ENCODE measurements at regions not wholly inside any gene's neighbourhood (a gene's known extent, or its start where the extent isn't known, plus 50 kb on each side); places are given as distances from the start of the nearest gene placed in this dataset.

DNA sequence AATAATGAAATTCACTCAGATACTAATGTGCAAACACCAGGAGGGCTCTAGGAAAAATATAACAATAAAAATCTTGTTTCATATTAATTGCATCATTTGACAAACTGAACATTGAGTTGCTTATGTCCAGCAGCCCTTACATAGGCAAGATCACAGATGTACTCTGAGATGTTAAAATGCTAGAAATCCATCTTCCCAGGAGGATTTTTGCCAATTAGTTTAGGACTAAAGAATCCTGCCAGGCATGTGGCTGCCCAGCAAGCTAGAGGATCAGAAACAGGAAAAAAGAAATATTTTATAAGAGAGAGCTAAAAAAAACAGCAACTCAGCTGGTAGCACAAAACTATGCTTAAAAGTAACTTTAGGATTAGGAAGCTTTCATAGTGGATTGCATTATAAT is 407.8 kb downstream of the NXPH1 start:
- no peak for DNase-seq
- Histone ChIP-seq H3K4me2 (ENCODE audit: low read depth, low read length) (no peak overlapping the region), H3K9ac (ENCODE audit: low read length) (no peak overlapping the region), H3K9me2 (replicated peaks; ENCODE audit: insufficient read depth, low read length) (no peaks in the 10 kb centered on the region), H3K36me3 (replicated peaks; ENCODE audit: insufficient read depth, low read length) (no peaks in the 10 kb centered on the region), H3K4me1 (ENCODE audit: low read length) (no peaks in the 10 kb centered on the region), H3K79me2 (ENCODE audit: low read length) (no peaks in the 10 kb centered on the region), H3K27ac (ENCODE audit: low read length) (no peak overlapping the region), H3F3A (ENCODE audit: insufficient read depth, low read length) (no peaks in the 10 kb centered on the region), H3K9me3 (replicated peaks; ENCODE audit: insufficient read depth, low read length) (no peaks in the 10 kb centered on the region), H3K27me3 (replicated peaks; ENCODE audit: insufficient read depth, low read length) (no peaks in the 10 kb centered on the region), H4K20me1 (ENCODE audit: insufficient read depth, low read length) (no peaks in the 10 kb centered on the region), H3K4me3 (ENCODE audit: low read length) (no peak overlapping the region), H2AFZ (ENCODE audit: low read length) (no peak overlapping the region)
- TF ChIP-seq EZH2phosphoT487 (IDR thresholded peaks at IDR 0.05; ENCODE audit: low read length) (no peak), EZH2 (optimal IDR thresholded peaks at IDR 0.05; ENCODE audit: low read depth, low read length) (no peak)
- TF ChIP-seq, protein P1, sequence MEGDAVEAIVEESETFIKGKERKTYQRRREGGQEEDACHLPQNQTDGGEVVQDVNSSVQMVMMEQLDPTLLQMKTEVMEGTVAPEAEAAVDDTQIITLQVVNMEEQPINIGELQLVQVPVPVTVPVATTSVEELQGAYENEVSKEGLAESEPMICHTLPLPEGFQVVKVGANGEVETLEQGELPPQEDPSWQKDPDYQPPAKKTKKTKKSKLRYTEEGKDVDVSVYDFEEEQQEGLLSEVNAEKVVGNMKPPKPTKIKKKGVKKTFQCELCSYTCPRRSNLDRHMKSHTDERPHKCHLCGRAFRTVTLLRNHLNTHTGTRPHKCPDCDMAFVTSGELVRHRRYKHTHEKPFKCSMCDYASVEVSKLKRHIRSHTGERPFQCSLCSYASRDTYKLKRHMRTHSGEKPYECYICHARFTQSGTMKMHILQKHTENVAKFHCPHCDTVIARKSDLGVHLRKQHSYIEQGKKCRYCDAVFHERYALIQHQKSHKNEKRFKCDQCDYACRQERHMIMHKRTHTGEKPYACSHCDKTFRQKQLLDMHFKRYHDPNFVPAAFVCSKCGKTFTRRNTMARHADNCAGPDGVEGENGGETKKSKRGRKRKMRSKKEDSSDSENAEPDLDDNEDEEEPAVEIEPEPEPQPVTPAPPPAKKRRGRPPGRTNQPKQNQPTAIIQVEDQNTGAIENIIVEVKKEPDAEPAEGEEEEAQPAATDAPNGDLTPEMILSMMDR (IDR thresholded peaks at IDR 0.05; ENCODE audit: low read length), result no peak

DNA sequence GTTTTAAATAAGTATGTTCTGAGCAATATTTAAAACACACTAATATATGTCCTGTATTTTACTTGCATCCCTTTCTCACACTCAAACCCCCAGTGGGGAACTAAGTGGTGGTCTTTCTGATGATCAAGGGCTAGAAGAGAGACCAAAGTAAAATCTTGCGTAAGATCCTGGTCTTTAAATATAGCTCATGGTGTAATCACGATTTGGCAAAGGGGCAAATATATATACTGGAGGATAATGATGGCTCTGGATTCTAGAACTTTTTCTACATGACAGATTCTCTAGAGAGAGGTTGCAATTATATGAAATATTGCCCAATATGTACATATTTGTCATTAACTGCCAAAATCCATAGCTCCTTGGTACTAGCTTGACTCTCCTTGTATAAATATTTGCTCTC is 438.3 kb downstream of the NXPH1 start:
- no peaks in the 10 kb centered on the region for H3K9me3 ChIP-seq (replicated peaks; ENCODE audit: insufficient read depth, low read length)
- no peak overlapping the region for H3K9ac ChIP-seq (ENCODE audit: low read length)
- H3K4me3 ChIP-seq (ENCODE audit: low read length), result no peak overlapping the region
- no peak overlapping the region for H2AFZ ChIP-seq (ENCODE audit: low read length)
- no peaks in the 10 kb centered on the region for H3F3A ChIP-seq (ENCODE audit: insufficient read depth, low read length)
- H4K20me1 ChIP-seq (ENCODE audit: insufficient read depth, low read length), result no peaks in the 10 kb centered on the region
- no peaks in the 10 kb centered on the region for H3K9me2 ChIP-seq (replicated peaks; ENCODE audit: insufficient read depth, low read length)
- H3K4me1 ChIP-seq (ENCODE audit: low read length), result no peaks in the 10 kb centered on the region
- no peaks in the 10 kb centered on the region for H3K27me3 ChIP-seq (replicated peaks; ENCODE audit: insufficient read depth, low read length)
- no peak overlapping the region for H3K4me2 ChIP-seq (ENCODE audit: low read depth, low read length)
- no peak for TF ChIP-seq EZH2 (optimal IDR thresholded peaks at IDR 0.05; ENCODE audit: low read depth, low read length)
- no peak for TF ChIP-seq EZH2phosphoT487 (IDR thresholded peaks at IDR 0.05; ENCODE audit: low read length)
- TF ChIP-seq, protein P1 (IDR thresholded peaks at IDR 0.05; ENCODE audit: low read length), result no peak
- no peaks in the 10 kb centered on the region for H3K36me3 ChIP-seq (replicated peaks; ENCODE audit: insufficient read depth, low read length)
- no peak overlapping the region for H3K27ac ChIP-seq (ENCODE audit: low read length)
- no peak for DNase-seq
- no peaks in the 10 kb centered on the region for H3K79me2 ChIP-seq (ENCODE audit: low read length)

DNA sequence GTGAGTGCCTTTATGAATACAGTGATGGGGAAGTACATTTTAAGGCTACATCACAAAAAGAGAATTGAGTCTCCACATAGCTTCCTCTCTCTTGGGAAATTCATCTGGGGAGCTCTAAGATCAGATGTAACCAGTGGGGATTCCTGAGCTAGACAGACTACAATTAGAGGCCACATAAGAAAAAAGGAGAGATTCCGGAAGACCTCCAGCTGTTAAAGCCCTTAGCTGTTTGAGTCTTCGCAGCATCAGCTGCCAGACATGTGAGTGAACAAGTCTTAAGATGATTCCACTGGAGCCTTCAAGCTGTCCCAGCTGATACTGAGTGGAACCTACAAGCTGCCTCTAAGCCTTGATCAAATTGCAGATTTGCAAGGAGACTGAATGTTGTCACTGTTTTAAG is 448.5 kb downstream of the NXPH1 start:
- Histone ChIP-seq H3K36me3 (replicated peaks; ENCODE audit: insufficient read depth, low read length) (no peaks in the 10 kb centered on the region), H3K4me3 (ENCODE audit: low read length) (no peak overlapping the region), H3K27ac (ENCODE audit: low read length) (no peak overlapping the region), H3K9ac (ENCODE audit: low read length) (no peak overlapping the region), H3K79me2 (ENCODE audit: low read length) (no peaks in the 10 kb centered on the region), H3K9me2 (replicated peaks; ENCODE audit: insufficient read depth, low read length) (no peaks in the 10 kb centered on the region), H2AFZ (ENCODE audit: low read length) (no peak overlapping the region), H3K9me3 (replicated peaks; ENCODE audit: insufficient read depth, low read length) (no peaks in the 10 kb centered on the region), H3K4me2 (ENCODE audit: low read depth, low read length) (no peak overlapping the region), H3K4me1 (ENCODE audit: low read length) (no peaks in the 10 kb centered on the region), H3K27me3 (replicated peaks; ENCODE audit: insufficient read depth, low read length) (no peaks in the 10 kb centered on the region), H4K20me1 (ENCODE audit: insufficient read depth, low read length) (no peaks in the 10 kb centered on the region), H3F3A (ENCODE audit: insufficient read depth, low read length) (no peaks in the 10 kb centered on the region)
- DNase-seq, result no peak
- TF ChIP-seq EZH2phosphoT487 (IDR thresholded peaks at IDR 0.05; ENCODE audit: low read length), result no peak
- TF ChIP-seq EZH2 (optimal IDR thresholded peaks at IDR 0.05; ENCODE audit: low read depth, low read length), result no peak
- TF ChIP-seq, protein P1 (IDR thresholded peaks at IDR 0.05; ENCODE audit: low read length), result no peak

All from MM.1S (cell line).